CD4-positive, alpha-beta T cell treated with Interleukin-17A for 1 hour (primary cell): ENCODE measurements at regions not wholly inside any gene's neighbourhood (a gene's known extent, or its start where the extent isn't known, plus 50 kb on each side); places are given as distances from the start of the nearest gene placed in this dataset.
"Not testable (repeated sequence)": the region's sequence is repeated elsewhere in the genome, so short reads cannot be mapped to it uniquely, and the experiment has no call there.

Experiments used
- DNase-seq: peaks from one replicate; pipeline ENCODE4 v3.0.0-alpha.2; 2020

DNA sequence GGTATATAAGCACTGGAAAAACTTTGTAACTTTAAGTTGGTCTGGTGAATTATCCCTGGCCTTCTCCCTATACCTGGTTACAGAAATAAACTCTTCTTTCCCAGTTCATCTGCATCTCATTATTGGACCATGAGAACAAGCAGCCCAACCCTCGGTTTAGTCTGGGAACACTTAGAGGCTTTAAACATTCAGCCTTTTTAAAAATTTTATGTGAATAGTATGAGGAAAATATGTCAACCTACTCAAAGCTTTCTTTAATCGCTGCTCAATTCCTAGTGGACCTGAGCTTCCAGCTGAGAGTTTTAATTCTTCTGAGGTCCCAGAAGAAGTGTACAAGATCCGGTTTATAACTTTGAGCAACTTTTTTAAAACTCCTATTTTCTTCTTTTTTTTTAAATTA lies 358.6 kb upstream of the NOCT start:
- DNase-seq: no peak

DNA sequence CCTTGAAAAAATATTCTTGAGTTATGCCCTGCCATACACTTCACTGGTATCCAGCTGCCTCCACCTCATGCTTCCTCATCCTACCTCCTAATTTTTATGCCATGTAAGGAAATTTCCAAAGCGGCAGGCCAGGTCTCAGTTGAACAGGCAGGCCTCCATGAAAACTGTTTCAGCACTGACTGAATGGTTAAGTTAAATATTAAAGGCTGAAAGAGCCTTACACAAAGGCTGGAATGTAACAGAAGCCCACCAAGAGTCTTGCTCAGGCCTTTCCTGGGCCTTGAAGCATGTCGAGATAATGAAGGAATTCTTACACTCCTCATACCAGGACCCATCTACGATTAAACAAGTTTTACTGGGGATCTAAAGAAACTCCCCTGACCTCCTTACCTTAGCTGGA lies 359.6 kb upstream of the NOCT start:
- no peak for DNase-seq

DNA sequence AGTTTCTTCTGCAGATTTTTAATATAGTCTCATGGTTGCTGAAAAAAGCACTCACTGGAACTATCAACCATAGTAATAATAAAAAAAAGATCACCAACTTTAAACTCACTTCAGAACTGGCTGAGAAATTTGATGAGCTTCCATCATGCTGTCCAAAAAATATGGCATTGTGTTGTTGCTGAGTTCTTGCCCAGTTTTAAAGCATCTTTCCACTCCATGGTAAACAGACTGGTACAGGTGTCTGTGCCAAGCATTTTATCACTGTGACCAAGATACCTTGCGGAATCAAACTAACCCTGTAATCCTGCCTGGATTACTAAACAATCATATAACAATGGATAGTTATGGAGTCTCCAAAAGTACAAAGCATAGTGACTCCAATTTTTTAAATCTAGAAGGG lies 360.3 kb upstream of the NOCT start:
- DNase-seq: no peak

DNA sequence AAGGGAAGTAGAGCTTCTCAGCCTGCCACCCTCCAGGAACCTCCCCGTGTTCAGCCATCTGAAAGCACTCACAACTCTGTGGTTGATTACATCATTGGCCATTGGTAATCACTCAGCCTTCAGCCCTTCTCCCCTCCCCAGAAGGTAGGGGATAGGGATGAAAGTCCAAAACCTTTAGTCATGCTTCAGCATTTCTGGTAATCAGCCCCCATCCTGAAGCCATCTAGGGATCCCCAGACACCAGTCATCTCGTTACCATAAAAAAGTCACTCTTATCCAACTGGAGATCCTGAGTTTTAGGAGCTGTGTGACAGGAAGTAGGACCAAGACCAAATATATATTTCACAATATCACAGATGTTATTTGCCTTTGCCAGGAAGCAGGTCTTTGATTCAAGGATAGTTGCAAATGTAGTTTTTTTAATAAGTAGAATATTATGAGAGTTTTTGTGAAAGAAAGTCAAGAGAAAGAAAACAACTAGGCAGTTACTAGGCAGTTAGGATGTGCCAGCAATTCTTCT lies 364.6 kb upstream of the NOCT start:
- no peak for DNase-seq

DNA sequence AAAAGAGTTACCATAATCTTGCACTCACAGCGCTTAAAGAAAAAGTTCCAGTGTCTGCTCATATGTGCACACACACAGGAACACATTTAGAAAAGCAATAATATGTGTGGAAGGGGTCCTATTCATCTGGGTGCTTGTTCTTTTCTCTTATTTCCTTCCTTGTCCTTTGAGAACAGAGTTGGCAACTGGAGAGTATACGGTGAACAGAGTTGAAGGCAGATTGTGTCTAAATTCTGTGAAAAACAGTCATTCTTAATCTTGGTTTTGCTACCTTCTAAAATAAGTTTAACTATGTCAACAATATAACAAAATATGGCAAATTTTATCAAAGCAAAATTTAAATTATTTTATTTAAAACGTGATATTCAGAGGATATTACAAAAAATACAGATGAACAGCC lies 365.1 kb upstream of the NOCT start:
- DNase-seq: no peak

DNA sequence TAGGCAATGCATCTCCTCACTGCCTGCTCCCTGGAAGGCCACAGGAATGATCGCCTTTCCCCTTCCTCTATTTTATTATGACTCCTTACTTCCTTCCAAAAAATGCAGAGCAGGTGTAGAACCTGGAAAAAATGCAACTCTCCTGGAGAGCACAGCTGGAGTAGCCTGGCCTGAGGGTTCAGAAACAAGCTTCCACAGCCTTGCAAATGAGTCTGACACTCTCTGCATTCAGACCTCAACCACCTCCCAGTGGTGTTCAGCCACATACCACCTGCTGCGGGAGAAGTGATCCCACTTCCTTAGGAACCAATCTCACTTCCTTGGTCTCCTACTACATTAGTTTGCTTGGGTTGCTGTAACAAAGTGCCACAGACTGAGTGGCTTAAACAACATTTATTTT lies 368.1 kb upstream of the NOCT start:
- no peak for DNase-seq

DNA sequence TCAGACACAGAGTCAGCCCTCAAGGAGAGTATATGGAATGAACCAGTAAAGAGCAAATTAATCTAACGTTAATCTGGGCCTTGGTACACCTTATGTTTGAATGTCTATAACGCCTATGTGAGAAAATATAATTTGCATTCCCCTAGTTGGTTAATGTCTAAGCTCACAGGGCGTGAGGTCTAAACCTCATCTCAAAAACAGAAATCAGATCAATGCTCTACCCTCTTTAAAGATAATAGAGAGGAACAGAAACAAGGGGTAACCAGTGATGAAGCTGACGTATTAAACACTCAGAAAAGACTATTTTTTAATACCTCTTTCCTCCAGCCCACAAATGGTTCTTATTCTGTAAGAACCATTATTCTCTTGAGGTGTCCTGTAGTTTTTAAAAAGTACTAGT lies 369.2 kb upstream of the NOCT start:
- DNase-seq: no peak

DNA sequence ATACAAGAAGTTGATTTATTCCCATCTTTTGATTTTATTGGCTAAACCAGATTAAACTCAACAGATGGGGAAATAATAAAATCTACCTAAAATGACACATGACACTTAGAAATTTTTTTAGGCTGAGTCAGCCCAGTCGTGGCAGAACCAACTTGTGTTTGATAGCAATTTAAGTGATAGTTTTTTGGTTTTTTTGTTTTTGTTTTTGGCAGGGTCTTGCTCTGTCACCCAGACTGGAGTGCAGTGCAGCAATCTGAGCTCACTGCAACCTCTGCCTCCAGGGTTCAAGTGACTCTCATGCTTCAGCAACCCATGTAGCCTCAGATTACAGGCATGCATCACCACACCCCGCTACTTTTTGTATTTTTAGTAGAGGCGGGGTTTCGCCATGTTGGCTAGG lies 370.3 kb upstream of the NOCT start:
- DNase-seq: no peak

DNA sequence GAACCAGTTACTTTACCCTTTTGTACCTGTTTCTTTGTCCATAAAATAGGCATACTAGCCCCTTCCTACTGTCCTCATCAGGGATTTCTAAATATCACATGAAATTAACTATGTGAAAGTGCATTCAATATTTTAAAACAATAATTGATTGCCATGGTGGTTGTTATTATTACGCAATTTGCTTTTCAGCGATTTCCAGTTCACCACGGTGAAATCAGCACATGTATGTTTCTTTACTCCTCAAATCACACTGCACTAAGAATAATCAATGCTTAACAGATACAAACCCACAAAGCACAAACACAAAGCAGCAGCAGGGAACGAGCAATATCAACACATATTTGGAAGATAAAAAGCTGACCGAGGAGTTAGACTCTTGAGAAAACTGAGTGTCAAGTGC lies 371.3 kb upstream of the NOCT start:
- no peak for DNase-seq

DNA sequence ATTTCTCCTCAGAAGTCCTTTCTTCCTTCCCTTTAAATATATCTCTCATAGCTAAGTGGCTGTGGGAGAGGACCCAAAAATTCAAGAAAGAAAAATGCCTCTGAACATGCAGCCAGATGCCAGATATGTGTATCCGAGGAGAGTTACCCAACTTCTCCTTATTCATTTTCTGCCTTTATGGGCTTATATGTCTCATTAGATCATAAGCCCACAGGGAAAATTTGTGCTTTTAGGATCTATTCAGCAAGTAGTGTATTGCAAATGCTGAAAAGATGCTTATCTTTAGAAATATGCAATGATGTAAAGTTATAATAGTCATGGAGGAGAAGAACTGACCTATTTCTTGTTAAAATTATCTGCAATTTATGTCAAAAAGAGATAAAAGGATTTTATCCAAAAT lies 371.8 kb upstream of the NOCT start:
- DNase-seq: no peak

DNA sequence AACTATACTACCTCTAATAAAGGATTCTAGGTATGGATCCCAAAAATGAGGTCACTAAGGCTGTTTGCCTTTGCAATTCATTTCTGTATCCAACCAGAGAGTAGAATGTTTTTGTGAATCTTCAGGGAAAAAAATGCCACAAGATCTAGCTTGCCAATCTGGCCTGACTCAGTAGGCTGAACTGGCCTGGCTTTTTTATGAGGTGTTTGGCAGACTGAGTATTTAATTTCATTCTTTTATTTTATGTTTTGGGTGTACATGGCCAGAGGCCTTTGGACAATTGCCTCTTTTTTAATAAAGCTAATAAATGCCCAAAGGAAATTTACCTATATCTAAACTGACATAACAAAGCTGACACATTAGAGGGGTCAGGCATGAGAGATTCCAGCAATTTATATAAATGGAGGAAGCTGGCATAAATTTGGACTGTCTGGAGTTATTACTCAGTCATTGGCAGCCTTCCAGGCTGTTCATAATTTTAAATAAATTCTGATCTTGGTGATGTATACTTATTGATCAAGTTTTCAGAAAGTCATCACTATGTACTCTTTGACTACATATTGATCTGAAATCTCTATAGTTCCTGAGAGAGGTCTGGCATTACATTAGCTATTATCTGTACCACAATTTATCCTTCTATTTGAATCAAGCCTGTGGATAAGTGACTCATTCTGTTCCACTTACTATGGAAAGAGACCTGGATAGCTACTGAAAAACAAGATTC lies 376.4 kb upstream of the NOCT start:
- DNase-seq: no peak

DNA sequence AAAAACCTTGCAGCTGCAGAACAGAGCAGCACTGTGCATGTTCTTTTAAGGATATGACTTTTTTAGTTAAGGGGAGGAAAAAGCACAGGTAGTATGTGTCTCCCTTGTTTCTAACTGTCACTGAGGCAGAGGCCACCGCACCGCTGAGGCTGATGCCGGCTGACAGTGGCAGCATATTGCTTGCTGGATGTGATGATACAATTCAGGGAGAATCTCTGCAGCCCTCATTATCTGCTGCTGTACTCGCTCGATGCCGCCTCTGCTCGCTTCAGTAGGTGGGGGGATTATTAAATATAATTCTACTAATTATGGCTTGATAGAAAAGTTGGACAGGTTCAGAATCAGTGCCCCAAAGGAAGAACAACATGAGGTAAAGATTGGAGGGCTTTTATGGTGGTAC lies 378.8 kb upstream of the NOCT start:
- no peak for DNase-seq

DNA sequence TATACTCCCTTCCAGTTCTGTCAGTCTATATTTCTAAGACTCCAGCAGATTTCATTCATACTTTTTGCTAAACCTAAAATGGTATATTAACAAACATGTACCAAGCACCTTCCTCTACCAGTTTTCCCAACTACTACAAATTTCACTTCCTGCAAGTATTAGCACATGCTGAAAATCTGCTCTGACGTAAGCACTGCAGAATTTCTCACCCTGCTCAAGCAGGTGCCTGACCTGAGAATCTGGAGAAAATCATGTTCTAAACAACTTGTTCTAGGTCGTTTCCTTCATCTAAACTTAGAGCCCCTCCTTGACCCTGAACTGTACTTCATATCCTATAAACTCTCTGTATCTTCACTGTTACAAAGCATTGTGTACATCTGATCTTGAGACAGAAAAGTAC lies 380.7 kb upstream of the NOCT start:
- no peak for DNase-seq

DNA sequence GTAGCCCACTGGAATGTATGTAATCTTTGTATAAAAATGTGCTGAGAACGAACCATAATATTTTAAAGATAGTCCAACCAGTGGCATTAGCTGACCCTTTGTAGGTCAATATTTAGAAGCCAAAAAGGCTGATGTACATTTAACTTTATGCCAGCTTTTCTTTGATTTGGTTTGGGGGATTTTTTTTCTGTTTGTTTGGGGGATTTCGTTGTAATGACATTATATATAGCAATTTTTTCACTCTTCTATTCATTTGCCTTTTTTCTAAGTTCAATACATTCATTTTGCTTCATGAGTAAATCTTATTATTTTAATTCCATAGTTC lies 382.0 kb upstream of the NOCT start:
- no peak for DNase-seq

DNA sequence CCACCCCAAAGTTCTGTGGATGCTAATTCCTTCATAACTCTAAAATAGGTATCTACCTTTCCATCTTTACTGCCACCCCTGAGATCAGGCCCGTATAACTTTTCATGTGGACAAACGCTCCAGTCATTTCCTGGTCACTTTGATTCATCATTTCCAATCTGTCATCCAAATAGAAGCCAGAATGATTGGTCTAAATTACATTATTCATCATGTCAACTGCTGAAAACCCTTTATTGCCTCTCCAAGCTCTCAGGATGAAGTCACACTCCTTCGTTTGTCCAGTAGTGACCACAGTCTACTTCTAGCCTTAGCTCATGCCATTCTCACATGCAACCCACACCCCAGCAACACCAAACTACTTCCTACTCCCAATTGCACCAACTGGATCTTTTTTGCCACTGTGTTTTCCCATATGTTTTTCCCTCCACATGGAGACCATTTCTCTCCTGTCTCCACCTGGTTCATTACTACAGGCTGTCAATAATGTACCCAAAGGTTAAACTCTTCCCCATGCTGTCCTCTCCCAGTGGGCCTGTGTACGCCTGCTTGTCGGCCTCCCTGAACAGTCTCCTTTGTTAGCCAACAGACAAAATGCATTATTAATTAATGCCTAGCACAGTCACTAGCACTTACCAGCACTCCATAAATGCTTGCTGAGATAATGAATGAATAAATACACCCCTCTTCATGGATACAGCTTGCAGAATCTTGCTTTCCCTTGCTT lies 382.6 kb upstream of the NOCT start:
- DNase-seq: no peak

DNA sequence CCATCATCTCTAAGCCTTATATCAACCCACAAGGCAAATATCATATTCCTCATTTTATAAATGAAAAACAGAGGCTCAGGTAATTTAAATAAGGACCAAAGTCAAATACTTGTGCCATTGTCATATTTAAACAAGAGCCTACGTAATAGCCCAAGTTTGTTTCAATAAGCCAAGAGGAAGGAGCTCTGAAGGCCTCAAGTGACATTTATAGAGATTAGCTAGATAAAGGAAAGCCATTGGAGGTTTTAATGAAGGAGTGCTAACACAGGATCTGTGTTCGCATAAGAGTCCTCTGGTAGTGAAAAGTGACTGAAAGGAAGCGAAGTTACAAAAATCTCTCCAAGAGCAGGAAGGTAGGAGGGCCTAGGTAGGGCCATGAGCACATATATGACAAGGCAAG lies 384.9 kb upstream of the NOCT start:
- no peak for DNase-seq

DNA sequence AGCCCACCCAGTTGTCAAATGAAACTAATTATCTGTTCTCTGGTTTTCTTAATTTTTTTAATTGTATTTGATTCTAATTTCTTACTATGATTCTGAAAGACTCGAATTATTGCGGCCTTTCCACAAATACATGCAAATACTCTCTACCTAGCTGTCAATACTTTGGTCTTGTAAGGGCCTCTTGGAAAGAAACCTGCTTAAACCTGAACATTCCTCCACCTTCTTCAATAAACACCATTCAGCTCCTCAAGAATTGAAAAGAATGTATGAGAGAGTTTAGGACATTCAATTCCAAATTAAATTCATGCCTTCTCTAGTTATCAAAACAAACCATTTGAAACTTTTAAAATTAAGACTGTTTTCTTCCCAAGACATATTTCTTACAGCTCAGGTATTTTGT lies 385.9 kb upstream of the NOCT start:
- no peak for DNase-seq

DNA sequence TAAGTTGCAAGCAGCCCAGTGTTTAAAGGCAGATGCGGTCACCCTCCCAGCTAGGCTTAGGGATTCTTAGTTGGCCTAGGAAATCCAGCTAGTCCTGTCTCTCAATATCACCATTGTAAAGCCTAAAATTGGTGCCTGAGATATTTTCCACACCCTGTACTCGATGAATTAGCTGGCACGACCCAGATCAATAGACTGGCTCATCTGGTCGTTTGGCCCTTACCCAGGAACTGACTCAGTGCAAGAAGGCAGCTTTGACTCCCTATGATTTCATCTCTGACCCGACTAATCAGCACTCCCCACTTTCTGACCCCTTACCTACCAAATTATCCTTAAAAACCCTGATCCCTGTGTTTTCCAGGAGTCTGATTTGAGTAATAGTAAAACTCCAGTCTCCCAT lies 384.9 kb upstream of the SLC7A11 start:
- DNase-seq: no peak

DNA sequence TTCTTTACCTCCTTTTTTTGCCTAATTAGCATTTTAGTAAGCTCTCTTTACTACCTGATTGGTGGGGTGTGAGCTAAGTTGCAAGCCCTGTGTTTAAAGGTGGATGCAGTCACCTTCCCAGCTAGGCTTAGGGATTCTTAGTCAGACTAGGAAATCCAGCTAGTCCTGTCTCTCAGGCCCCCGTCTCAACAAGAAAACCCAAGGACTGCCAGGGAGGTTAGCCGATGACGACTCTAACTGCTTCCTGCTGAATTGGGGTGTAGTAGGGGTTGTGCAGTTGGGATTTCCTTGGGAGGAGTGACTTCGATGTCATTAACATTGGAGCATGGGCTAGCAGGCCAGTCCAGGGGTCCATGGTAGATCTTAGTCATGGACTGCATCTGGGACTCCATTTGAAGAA lies 380.2 kb upstream of the SLC7A11 start:
- DNase-seq: not testable (repeated sequence)

DNA sequence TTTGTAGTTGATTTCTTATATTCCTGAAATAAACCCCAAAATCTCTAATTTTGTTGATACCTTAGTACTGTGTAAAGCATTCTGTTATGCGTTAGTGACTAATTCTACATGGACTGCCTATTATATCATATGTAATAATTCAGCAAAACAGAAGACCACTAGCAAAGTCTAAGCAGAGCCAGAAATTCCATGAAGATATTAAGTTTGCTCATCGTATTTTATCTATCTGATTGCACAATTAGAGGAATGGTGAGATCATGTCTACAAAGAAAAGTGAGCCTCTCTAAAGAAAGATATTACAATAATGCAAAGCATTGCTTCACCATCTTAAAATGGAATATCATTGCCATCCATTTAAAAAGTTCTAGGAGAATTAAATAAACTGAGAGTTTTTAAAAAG lies 374.6 kb upstream of the SLC7A11 start:
- no peak for DNase-seq

DNA sequence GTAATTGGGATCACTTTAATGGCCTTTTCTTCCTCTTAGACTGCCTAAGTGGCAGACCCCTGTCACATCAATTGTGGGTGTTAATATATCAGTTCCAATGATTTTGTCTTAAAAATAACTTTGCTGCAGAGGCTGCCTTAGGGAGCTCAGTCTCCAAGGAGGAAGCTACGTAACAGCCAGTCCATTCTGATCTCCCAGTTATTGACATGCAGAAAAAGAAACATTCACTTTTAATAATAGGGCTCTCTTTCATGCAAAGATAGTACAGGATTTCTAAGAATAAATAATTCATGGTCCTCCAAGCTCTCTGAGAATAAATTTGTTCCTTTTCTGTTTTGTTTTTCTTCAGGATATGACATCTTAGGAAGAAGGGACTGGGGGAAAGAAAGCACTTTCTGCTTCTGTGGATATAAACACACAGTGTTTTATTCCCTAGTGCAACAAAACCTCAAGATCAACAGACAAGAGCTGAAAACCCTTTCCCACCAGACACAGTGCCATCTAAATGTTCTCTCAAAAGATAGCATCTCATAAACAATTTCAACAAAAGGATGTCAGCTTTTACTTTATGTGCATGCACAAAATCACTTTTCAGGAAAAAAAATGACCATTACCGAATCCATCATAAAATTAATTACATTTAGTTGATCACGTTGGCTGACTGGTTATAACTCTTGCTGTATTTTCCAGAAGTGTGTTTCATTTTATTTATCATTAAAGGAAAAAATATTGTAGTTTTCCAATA lies 372.4 kb upstream of the SLC7A11 start:
- DNase-seq: no peak

DNA sequence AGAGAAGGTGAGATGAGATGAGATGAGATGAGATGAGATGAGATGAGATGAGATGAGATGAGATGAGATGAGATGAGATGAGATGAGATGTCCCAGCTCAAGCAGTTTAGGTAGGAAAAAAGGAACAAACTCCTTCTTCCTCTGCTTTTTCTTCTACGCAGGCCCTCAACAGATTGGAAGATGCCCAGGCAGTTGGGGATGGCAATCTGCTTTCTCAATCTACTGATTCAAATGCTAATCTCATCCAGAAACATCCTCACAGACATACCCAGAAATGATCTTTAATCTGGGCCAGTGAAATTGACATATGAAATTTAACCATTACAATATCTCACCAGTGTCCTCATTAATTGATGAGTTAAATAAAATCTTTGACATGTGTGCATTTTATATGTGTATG lies 370.3 kb upstream of the SLC7A11 start:
- no peak for DNase-seq

DNA sequence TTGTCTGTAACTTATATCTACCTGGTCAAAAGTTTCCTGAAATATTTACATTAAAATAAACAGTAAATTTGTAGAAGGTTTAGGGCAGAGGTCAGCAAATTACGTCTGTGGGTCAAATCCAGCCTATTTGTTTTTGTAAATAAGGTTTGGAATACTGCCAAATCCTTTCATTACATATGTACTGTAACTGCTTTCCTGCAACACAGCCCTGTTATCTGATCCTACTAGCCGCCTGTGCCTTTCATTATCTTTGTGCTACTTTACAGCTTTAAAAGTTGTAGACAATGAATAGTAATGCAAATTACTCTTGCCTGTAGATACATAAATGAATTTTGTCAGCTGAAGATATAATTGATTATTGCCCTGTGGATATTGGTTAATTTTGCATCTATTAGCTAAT lies 369.6 kb upstream of the SLC7A11 start:
- no peak for DNase-seq

DNA sequence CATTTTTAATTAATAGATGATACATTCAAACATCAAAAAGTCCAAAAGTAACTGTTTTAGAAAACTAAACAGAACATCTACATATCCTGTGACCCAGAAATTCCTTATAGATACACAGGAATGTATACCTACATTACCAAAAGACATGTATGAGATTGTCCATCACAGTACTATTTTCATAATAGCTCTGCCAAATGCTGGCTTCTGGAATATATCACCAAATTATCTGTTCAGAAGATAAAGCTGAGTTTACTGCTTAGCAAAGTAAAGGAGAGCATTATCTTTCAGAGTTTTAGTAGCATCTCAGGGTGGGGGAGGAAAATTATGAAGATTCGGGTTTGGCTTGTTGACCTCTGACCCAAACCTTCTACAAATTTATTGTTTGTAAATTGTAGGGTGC lies 368.9 kb upstream of the SLC7A11 start:
- no peak for DNase-seq
